SK-N-SH treated with all-trans-retinoic acid at 6 μM for 48 hours (cell line): ENCODE measurements at regions not wholly inside any gene's neighbourhood (a gene's known extent, or its start where the extent isn't known, plus 50 kb on each side); places are given as distances from the start of the nearest gene placed in this dataset.

Source experiments
- ATAC-seq: fragments of 200-7000 bp; cut with Tn5 transposase; 3 replicates; pipeline ENCODE4 v1.9.1; 2020; ENCODE audit warnings: mild to moderate bottlenecking, moderate library complexity
- BACH2 ChIP-seq: fragments of 250-450 bp; sonication (Bioruptor Pico); IDR thresholded peaks from 2 replicates; pipeline ENCODE4 v1.9.0; 2021; ENCODE audit warnings: mild to moderate bottlenecking, borderline replicate concordance
- CREB5 ChIP-seq: fragments of 250-450 bp; sonication (Bioruptor Pico); IDR thresholded peaks from 2 replicates; pipeline ENCODE4 v1.5.1; 2020; ENCODE audit warnings: low read depth, mild to moderate bottlenecking, moderate library complexity
- CSDC2 ChIP-seq: fragments of 250-450 bp; sonication (Bioruptor Pico); IDR thresholded peaks from 2 replicates; pipeline ENCODE4 v1.5.0; 2020; ENCODE audit warnings: mild to moderate bottlenecking, moderate library complexity
- CSRNP3 ChIP-seq: fragments of 250-450 bp; sonication (Bioruptor Pico); IDR thresholded peaks from 2 replicates; pipeline ENCODE4 v1.5.1; 2021; ENCODE audit warnings: mild to moderate bottlenecking, moderate library complexity
- GLIS3 ChIP-seq: fragments of 250-450 bp; sonication (Bioruptor Pico); IDR thresholded peaks from 2 replicates; pipeline ENCODE4 v1.5.0; 2020; ENCODE audit warnings: mild to moderate bottlenecking, moderate library complexity
- ISL1 ChIP-seq: fragments of 250-450 bp; sonication (Bioruptor Pico); IDR thresholded peaks from 2 replicates; pipeline ENCODE4 v2.1.2; 2022; ENCODE audit warnings: mild to moderate bottlenecking, moderate library complexity
- OSR1 ChIP-seq: fragments of 250-450 bp; sonication (Bioruptor Pico); IDR thresholded peaks from 2 replicates; pipeline ENCODE4 v1.8.0; 2022; ENCODE audit warnings: moderate library complexity, mild to moderate bottlenecking, inconsistent platforms
- POU6F1 ChIP-seq: fragments of 250-450 bp; sonication (Bioruptor Pico); IDR thresholded peaks from 2 replicates; pipeline ENCODE4 v1.8.0; 2021; ENCODE audit warnings: low read depth, mild to moderate bottlenecking, moderate library complexity, borderline replicate concordance
- PPARA ChIP-seq: fragments of 250-450 bp; sonication (Bioruptor Pico); IDR thresholded peaks from 2 replicates; pipeline ENCODE4 v1.5.0; 2020; ENCODE audit warnings: mild to moderate bottlenecking, borderline replicate concordance
- RARB ChIP-seq: fragments of 250-450 bp; sonication (Bioruptor Pico); IDR thresholded peaks from 2 replicates; pipeline ENCODE4 v1.8.0; 2021; ENCODE audit warnings: mild to moderate bottlenecking, moderate library complexity
- SNAI2 ChIP-seq: fragments of 250-450 bp; sonication (Bioruptor Pico); IDR thresholded peaks from 2 replicates; pipeline ENCODE4 v1.5.0; 2020; ENCODE audit warnings: mild to moderate bottlenecking, moderate library complexity
- TCF4 ChIP-seq: fragments of 250-450 bp; sonication (Bioruptor Pico); IDR thresholded peaks from 2 replicates; pipeline ENCODE4 v1.8.0; 2021; ENCODE audit warnings: mild to moderate bottlenecking, moderate library complexity, borderline replicate concordance
- TOX ChIP-seq: fragments of 250-450 bp; sonication (Bioruptor Pico); IDR thresholded peaks from 2 replicates; pipeline ENCODE4 v1.8.0; 2021; ENCODE audit warnings: mild to moderate bottlenecking, moderate library complexity, borderline replicate concordance
- TSHZ2 ChIP-seq: fragments of 250-450 bp; sonication (Bioruptor Pico); IDR thresholded peaks from 2 replicates; pipeline ENCODE4 v1.5.0; 2020; ENCODE audit warnings: mild to moderate bottlenecking, moderate library complexity
- ZC3H10 ChIP-seq: fragments of 250-450 bp; sonication (Bioruptor Pico); IDR thresholded peaks from 2 replicates; pipeline ENCODE4 v1.5.1; 2021; ENCODE audit warnings: mild to moderate bottlenecking, moderate library complexity
- ZFP3 ChIP-seq: fragments of 250-450 bp; sonication (Bioruptor Pico); IDR thresholded peaks from 2 replicates; pipeline ENCODE4 v1.5.0; 2020; ENCODE audit warnings: mild to moderate bottlenecking, moderate library complexity
- ZFP30 ChIP-seq: fragments of 450-650 bp; formaldehyde crosslinking; IDR thresholded peaks from 2 replicates; pipeline ENCODE4 v1.5.0; 2022; ENCODE audit warnings: mild to moderate bottlenecking, moderate library complexity
- ZNF565 ChIP-seq: fragments of 450-650 bp; formaldehyde crosslinking; conservative IDR thresholded peaks from 2 replicates; pipeline ENCODE4 v1.5.0; 2020; ENCODE audit warnings: low read depth, mild to moderate bottlenecking, moderate library complexity
- ZNF70 ChIP-seq: fragments of 450-650 bp; formaldehyde crosslinking; IDR thresholded peaks from 2 replicates; pipeline ENCODE4 v1.5.0; 2020; ENCODE audit warnings: mild to moderate bottlenecking, moderate library complexity
- ZNF8 ChIP-seq: fragments of 450-650 bp; formaldehyde crosslinking; IDR thresholded peaks from 2 replicates; pipeline ENCODE4 v1.5.0; 2020; ENCODE audit warnings: mild to moderate bottlenecking, moderate library complexity

- TF ChIP-seq TSHZ2 (CRISPR knock-in tag): no peak
Observed at GRCh38 chr12:87772401-87772800, 256.8 kb downstream of the C12orf50 start (continued).

GRCh38 chr12:87768501-87769287 is 260.5 kb downstream of the C12orf50 start:
- ATAC-seq: no peak
- TF ChIP-seq BACH2 (no peak), TCF4 (CRISPR knock-in tag) (no peak), CSRNP3 (CRISPR knock-in tag) (no peak), ZC3H10 (CRISPR knock-in tag) (no peak), ZNF70 (CRISPR knock-in tag) (no peak), ZNF565 (CRISPR knock-in tag) (no peak), ZFP30 (CRISPR knock-in tag) (no peak), ZFP3 (no peak)

- ATAC-seq: no peak
- TF ChIP-seq RARB: no peak
- no peak for TF ChIP-seq OSR1 (CRISPR knock-in tag)
- no peak for TF ChIP-seq ZFP3
- no peak for TF ChIP-seq SNAI2
- no peak for TF ChIP-seq TOX (CRISPR knock-in tag)
- no peak for TF ChIP-seq ISL1 (CRISPR knock-in tag)
- TF ChIP-seq, all 23 proteins: peak for 0
Observed at GRCh38 chr12:87766044-87766443, 263.2 kb downstream of the C12orf50 start.

GRCh38 chr12:87760943-87761342 is 268.3 kb downstream of the C12orf50 start:
- TF ChIP-seq CREB5 (CRISPR knock-in tag): no peak
- TF ChIP-seq ZFP30 (CRISPR knock-in tag): no peak
- TF ChIP-seq SNAI2: no peak
- no peak for TF ChIP-seq PPARA (CRISPR knock-in tag)
- no peak for TF ChIP-seq ISL1 (CRISPR knock-in tag)
- no peak for TF ChIP-seq ZNF70 (CRISPR knock-in tag)
- no peak for TF ChIP-seq TCF4 (CRISPR knock-in tag)
- TF ChIP-seq RARB: no peak
- TF ChIP-seq POU6F1: no peak
- TF ChIP-seq CSDC2 (CRISPR knock-in tag): no peak
- no peak for TF ChIP-seq ZC3H10 (CRISPR knock-in tag)
- TF ChIP-seq TOX (CRISPR knock-in tag): no peak
- ATAC-seq: no peak

GRCh38 chr12:87758271-87758670 is 270.9 kb downstream of the C12orf50 start:
- ATAC-seq: no peak
- TF ChIP-seq GLIS3 (CRISPR knock-in tag) (no peak), ZFP3 (no peak), ZC3H10 (CRISPR knock-in tag) (no peak), CSRNP3 (CRISPR knock-in tag) (no peak), CSDC2 (CRISPR knock-in tag) (no peak), ZNF70 (CRISPR knock-in tag) (no peak), ZNF8 (CRISPR knock-in tag) (no peak), CREB5 (CRISPR knock-in tag) (no peak), BACH2 (no peak), ZFP30 (CRISPR knock-in tag) (no peak), TOX (CRISPR knock-in tag) (no peak), PPARA (CRISPR knock-in tag) (no peak), ISL1 (CRISPR knock-in tag) (no peak)
